ENCODE measurements at regions not wholly inside any gene's neighbourhood (a gene's known extent, or its start where the extent isn't known, plus 50 kb on each side); places are given as distances from the start of the nearest gene placed in this dataset.

- TF ChIP-seq, protein P1, sequence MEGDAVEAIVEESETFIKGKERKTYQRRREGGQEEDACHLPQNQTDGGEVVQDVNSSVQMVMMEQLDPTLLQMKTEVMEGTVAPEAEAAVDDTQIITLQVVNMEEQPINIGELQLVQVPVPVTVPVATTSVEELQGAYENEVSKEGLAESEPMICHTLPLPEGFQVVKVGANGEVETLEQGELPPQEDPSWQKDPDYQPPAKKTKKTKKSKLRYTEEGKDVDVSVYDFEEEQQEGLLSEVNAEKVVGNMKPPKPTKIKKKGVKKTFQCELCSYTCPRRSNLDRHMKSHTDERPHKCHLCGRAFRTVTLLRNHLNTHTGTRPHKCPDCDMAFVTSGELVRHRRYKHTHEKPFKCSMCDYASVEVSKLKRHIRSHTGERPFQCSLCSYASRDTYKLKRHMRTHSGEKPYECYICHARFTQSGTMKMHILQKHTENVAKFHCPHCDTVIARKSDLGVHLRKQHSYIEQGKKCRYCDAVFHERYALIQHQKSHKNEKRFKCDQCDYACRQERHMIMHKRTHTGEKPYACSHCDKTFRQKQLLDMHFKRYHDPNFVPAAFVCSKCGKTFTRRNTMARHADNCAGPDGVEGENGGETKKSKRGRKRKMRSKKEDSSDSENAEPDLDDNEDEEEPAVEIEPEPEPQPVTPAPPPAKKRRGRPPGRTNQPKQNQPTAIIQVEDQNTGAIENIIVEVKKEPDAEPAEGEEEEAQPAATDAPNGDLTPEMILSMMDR (IDR thresholded peaks at IDR 0.05), result no peak
- TF ChIP-seq POLR2A (IDR thresholded peaks at IDR 0.05), result no peak
Measured at GRCh38 chr6:45758787-45759471, 256.7 kb downstream of the CLIC5 start.
